ENCODE measurements at regions not wholly inside any gene's neighbourhood (a gene's known extent, or its start where the extent isn't known, plus 50 kb on each side); places are given as distances from the start of the nearest gene placed in this dataset.

DNA sequence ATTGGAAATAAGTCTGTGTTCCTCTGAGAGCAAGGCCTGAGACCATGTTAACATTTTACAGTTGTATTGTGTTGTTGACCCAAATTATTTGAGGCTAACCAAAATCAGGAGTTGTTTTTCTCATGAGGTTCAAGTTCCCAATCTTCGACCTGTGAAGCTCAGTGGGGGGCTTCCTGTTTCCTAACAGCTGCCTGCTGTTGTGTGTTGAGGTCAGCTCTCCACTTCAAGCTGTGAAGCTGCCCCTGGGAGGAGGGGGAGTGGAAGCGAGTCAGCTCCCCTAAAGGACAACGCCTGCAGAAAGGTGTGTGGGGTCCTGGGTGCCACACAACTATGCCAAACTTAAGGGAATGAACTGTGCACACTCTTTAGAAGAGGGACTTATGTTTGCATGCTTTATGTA lies 295.5 kb downstream of the IRX1 start:
- no peak for DNase-seq

- DNase-seq = no peak
Measured at GRCh38 chr5:3893527-3893926, 297.9 kb downstream of the IRX1 start.

DNA sequence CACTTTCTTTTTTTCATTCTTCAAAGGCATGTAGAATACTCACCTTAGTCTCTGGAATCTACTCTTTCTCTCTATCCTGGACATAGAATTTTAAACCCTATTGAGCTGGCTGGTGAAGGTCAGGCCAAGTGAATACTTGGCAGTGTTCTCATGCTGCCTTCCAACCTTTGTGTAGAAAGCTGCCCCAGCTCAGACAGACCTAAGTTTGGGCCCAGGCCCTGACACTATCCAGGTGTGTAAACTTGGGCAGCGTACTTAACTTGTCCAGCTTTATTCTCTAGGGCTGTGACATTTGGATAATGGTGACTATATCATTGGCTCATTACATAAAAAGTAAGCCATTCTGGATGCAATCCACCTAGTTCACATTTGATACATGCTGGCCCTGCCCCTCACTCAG lies 298.3 kb downstream of the IRX1 start:
- no peak for DNase-seq

DNA sequence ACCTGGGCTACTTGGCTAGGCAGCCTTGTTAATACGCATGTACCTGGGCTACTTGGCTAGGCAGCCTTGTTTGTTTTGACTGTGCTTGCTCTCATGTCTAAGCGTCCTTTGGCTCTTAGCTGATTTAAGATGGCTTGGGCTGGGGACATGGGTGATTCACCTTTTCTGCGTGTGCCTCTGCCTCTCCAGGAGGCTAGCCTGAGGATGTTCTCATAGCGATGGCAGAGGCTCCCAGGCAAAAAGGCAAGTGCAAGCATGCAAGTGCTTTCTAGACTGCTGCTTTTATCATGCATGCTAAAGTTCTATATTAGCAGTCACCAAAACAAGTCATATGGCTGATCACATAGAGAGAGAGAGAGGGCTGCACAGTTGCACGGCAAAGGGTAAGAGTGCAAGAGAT lies 300.5 kb downstream of the IRX1 start:
- no peak for DNase-seq

DNA sequence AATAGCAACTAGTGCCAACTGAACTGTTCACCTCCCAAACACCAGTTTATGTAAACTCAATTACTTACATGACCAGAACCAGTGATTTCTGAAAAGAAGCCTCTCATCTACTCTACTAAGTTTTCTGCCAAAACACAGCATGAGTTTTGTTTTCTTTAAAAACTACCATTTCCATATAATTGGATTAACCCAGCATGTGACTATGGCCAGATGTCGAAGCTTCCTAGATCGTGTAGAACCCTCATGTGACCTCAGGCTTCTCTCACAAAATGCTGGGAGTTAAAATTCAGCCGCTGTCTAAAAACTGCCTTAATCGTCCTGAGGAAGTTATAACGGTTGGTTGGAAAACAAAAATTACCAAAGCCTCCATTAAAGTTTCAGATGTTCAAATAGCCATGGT lies 303.5 kb downstream of the IRX1 start:
- DNase-seq = no peak

DNA sequence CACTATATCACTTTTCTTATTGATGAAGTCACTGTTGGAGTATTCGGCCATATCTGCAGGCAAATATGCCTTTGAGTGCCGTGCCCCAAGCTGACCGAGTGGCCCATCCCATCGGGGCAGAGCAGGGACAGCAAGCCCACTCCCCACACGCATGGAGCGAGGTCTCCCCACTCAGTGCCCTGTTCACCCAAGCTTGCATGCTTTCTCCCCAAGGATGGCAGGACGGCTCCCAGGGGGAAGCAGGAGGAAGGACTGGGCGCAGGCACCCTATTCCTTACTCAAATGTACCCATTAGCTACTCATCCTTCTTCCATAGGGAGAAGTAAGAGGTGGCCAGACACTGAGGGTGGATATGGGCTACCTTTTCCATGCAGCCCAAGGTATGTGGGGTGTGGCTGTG lies 309.0 kb downstream of the IRX1 start:
- no peak for DNase-seq

GRCh38 chr5:3905031-3905430 lies 309.4 kb downstream of the IRX1 start:
- DNase-seq = no peak

- DNase-seq = no peak
Measured at GRCh38 chr5:3905521-3905920, 309.9 kb downstream of the IRX1 start.

DNA sequence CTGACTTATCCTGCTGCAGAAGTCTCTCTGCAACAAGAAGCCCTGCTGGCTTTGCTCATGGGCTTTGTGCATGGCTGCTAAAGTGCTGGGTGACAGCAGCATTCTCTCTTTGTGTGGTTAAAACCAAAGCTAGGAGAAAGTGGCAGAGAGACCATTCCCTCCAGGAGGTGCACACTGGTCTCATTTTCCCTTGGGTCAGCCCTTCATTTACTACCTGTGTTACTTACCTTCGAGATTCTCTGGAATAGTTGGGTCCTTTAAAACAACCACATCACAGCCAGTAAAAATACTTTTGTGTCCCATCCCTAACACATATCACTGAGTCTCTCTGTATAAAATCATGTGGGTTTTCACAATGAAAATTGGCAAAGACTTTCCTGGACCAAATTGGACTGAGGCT lies 315.5 kb downstream of the IRX1 start:
- DNase-seq = no peak

DNA sequence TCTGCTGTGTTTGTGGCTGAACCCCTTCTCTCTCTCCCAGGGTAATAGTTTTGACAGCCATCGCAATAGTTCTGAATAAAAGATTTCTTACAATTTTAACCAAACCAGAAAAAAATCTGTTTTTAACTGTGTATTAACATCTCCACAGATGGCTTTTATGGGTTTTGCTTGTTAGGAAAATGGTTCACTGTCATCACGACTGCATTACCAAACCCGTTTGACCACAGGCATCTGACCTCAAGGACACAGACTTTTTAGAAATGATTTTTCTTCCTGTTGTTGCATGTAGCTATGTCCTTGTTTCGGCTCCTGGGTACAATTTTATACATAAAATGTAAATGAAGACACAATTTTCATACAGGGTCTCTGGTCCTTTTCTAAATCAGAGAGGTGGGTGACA lies 316.1 kb downstream of the IRX1 start:
- no peak for DNase-seq

DNA sequence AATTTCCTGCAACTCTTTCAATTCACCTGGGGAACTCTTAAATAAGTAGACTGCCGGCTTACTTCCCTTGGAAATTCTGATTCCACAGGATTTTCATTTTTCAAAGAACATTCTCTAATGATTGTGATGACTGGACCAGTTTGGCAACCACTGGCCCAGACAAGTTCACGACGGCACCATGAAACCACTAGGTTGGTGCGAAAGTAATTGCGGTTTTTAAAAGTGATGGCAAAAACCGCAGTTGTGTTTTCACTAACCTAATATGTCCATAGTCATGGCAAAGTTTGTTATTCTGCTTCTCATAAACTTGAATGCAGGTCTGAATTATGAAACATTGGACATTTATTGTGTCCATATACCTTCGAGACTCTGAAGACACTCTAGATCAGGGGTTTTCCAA lies 317.2 kb downstream of the IRX1 start:
- no peak for DNase-seq

DNA sequence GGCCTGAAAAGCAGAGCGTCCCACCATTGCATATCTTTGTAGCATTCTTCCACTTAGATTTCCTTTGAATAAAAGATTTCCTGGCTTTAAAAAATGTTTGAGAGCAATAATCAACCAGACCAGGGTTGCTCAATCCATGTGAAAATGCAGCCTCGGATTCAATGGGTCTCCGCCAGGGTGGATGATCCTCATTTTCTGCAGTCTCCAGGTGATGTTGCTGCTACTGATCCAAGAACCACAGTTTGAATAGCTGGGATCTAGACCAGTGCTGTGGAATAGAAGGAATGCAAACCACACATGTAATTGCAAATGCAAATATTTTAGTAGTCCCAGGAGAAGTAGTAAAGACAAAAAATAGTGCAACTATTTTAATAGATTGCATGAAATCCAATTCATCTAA lies 317.6 kb downstream of the IRX1 start:
- DNase-seq = no peak

DNA sequence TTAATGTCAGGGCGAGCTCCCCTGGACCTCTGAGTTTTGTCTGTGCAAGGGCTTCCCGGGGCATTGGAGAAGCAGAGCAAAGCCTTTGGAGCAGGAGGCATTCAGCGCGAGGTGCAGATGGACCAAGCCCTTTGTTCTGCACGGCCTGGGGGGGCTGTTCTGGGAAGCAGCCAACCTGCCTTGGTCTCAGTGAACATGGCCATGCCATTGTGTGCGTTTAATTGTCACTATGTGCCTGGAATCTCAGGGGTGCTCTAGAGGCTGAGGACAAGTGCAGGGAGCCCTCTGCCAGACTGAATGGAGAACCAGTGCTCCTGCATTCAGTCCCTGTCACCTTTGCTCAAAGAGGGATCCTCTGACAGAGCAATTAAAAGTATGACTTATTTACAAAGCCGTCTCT lies 329.4 kb downstream of the IRX1 start:
- no peak for DNase-seq

DNA sequence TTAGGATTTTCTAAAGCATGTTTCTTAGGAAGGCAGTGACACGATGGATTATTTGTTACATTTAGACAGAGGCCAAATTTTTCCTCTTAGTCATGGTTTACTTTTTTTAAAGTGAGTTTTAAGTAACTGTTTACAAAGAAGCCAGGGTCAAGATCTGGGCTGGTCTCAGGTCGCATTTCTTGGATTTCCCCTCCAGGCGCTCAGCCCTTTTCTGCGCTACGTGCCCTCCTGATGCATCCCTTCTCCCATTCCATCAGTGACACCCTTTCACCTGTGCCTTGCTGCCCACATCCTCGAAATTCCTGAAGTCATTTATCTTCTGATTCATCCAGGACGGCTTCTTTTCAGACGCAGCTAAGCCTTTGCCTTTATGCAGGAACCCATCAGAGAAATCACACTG lies 330.3 kb downstream of the IRX1 start:
- no peak for DNase-seq

DNA sequence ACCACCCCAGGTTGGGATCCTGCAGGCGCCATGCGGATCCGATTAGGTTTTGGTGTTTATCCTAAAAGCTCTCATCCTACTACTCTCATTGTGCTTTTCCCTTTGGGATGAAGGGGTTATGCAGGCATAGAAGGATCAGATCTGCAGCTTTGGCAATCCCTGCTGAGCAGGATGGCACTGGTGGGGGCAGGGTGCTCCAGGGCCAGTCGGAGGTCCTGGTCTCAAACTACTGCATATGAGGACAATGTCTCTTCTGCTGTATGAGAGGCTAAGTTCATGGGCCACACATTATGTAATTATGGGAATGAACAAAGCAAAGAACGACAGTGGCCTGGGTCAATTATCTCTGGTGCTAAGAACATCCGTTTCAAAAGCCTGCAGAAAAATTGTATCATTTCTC lies 334.2 kb downstream of the IRX1 start:
- DNase-seq = no peak

- no peak for DNase-seq
Measured at GRCh38 chr5:3931976-3932375, 336.3 kb downstream of the IRX1 start.

- no peak for DNase-seq
Measured at GRCh38 chr5:3933536-3933935, 337.9 kb downstream of the IRX1 start.

DNA sequence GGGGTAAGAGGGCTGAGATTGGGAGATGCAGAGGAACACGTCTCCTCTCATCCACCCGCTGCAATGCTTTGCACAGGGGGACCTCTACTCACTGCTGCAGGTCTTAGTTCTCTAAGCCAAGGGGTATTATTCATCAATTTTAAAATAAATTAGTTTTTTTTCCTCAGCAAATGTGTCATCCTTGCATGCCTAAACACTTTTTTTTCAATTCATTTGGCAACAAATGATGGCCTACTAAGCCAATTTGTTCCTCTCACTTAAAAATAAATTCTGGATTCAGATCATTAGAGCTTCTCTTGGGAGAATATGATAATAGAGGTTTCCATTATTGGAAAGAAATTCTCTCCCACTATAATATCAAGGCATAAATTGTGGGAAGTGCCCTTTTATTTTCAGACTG lies 338.3 kb downstream of the IRX1 start:
- no peak for DNase-seq

- no peak for DNase-seq
Measured at GRCh38 chr5:3943859-3944258, 348.2 kb downstream of the IRX1 start.

- no peak for DNase-seq
Measured at GRCh38 chr5:3944930-3945329, 349.3 kb downstream of the IRX1 start.

GRCh38 chr5:3948838-3949237 lies 353.2 kb downstream of the IRX1 start:
- DNase-seq = no peak

GRCh38 chr5:3954199-3954598 lies 358.6 kb downstream of the IRX1 start:
- no peak for DNase-seq

GRCh38 chr5:3954633-3955032 lies 359.0 kb downstream of the IRX1 start:
- no peak for DNase-seq

DNA sequence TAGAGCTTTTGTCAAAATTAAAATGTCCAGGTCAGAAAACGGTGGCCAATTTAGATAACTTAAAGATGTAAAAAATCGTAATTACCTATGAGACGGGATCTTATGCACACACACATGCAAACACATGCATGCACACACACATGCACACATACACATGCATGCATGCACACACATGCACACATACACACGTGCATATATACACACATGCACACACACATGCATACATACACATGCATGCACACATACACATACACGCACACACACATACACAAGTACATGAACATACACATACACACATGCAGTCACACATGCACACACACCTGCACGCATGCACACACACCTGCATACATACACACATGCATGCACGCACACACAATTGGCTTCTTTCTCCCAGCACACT lies 362.0 kb downstream of the IRX1 start:
- no peak for DNase-seq

GRCh38 chr5:3958389-3958788 lies 362.8 kb downstream of the IRX1 start:
- DNase-seq = no peak

DNA sequence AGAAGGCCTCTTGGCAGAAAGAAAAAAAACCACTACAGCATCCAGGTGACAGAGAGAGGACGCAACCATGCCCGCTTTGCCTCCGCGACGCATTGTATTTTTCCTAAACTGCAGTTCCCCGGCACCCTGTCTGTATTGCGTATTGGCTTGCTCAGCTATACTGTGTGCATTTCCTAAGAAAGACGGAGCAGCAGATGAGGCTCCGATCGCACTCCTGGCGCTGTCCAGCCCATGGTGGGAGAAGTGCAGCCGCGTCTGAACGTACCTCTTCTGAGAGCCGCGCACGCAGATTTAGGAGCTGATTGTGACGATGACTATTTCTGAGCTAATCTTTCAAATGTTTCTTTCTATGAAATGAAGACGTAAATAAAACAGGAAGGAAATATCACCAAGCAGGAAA lies 366.5 kb downstream of the IRX1 start:
- DNase-seq = no peak

Measured in SHP77 treated with DMSO at 0.1 percent for 48 hours (cell line).